NT2/D1 (cell line): ENCODE measurements at regions not wholly inside any gene's neighbourhood (a gene's known extent, or its start where the extent isn't known, plus 50 kb on each side); places are given as distances from the start of the nearest gene placed in this dataset.

Experiments used
- SUZ12 ChIP-seq: IDR thresholded peaks from 2 replicates; pipeline ENCODE4 v1.6.1; 2011; ENCODE audit not compliant: insufficient read length, insufficient read depth; ENCODE audit errors: extremely low read depth
- YY1 ChIP-seq: IDR thresholded peaks from 2 replicates; pipeline ENCODE4 v1.6.1; 2011; ENCODE audit not compliant: insufficient read length, insufficient read depth

DNA sequence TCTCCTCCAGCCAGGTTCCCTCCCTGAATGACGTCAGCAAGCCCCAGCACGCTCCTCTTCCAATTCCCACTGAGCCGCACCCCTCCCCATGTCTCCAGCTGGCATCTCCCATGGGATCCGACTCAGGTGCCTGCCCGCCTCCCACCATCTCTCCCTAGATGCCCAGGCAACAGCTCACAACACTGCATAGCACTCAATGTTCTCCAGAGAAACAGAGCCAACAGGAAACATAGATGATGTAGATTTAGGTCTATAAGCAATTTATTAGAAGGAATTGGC is 532.3 kb downstream of the BRD1 start:
- TF ChIP-seq YY1 (no peak), SUZ12 (no peak)
